ENCODE measurements at regions not wholly inside any gene's neighbourhood (a gene's known extent, or its start where the extent isn't known, plus 50 kb on each side); places are given as distances from the start of the nearest gene placed in this dataset.

GRCh38 chrX:104306180-104306579, 51.4 kb upstream of the ESX1 start:
- no peak for DNase-seq (ENCODE audit: low read depth)
